GM12878 (cell line): ENCODE measurements at regions not wholly inside any gene's neighbourhood (a gene's known extent, or its start where the extent isn't known, plus 50 kb on each side); places are given as distances from the start of the nearest gene placed in this dataset.

Experiments
- IRF4 ChIP-seq: IDR thresholded peaks from 2 replicates; pipeline ENCODE4 v1.6.1; 2011; ENCODE audit warnings: low read depth, low read length
- KDM1A ChIP-seq: fragments of 200-600 bp; sonication (generic); IDR thresholded peaks from 2 replicates; pipeline ENCODE4 v1.6.1; 2016; ENCODE audit warnings: borderline replicate concordance
- REST ChIP-seq: IDR thresholded peaks from 2 replicates; pipeline ENCODE4 v1.6.1; 2012; ENCODE audit warnings: mild to moderate bottlenecking, low read depth, low read length
- SREBF1 ChIP-seq: IDR thresholded peaks from 2 replicates; pipeline ENCODE4 v1.6.1; 2012; ENCODE audit warnings: mild to moderate bottlenecking, low read length
- ZBED1 ChIP-seq: IDR thresholded peaks from 2 replicates; pipeline ENCODE4 v1.6.1; 2016; ENCODE audit warnings: borderline replicate concordance
- ZBTB11 ChIP-seq: fragments of 450-650 bp; formaldehyde crosslinking; IDR thresholded peaks from 2 replicates; pipeline ENCODE4 v1.5.0; 2022; ENCODE audit warnings: mild to moderate bottlenecking, missing genetic modification characterization
- TF ChIP-seq, protein P1 (sequence below): fragments of 150-350 bp; IDR thresholded peaks from 2 replicates; pipeline ENCODE4 v1.6.1; 2014; ENCODE audit warnings: mild to moderate bottlenecking, low read depth, low read length

DNA sequence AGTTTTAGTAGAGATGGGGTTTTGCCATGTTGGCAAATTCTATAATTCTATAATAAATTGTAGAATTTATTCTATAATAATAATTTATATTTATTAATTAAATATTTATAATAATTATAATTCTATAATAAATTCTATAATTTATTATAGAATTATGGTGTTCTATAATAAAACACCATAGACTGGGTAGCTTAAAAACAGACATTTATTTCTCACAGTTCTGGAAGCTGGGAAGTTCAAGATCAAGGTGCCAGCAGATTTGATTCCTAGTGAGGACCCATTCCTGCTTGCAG is 130.9 kb upstream of the PELI1 start (continued):
- TF ChIP-seq REST = no peak
- no peak for TF ChIP-seq ZBTB11 (CRISPR knock-in tag)
- no peak for TF ChIP-seq ZBED1
- TF ChIP-seq, protein P1, sequence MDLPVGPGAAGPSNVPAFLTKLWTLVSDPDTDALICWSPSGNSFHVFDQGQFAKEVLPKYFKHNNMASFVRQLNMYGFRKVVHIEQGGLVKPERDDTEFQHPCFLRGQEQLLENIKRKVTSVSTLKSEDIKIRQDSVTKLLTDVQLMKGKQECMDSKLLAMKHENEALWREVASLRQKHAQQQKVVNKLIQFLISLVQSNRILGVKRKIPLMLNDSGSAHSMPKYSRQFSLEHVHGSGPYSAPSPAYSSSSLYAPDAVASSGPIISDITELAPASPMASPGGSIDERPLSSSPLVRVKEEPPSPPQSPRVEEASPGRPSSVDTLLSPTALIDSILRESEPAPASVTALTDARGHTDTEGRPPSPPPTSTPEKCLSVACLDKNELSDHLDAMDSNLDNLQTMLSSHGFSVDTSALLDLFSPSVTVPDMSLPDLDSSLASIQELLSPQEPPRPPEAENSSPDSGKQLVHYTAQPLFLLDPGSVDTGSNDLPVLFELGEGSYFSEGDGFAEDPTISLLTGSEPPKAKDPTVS = no peak
- TF ChIP-seq KDM1A = no peak
- TF ChIP-seq SREBF1 = no peak
- no peak for TF ChIP-seq IRF4
